Brain microvascular endothelial cell (primary cell): ENCODE measurements at regions not wholly inside any gene's neighbourhood (a gene's known extent, or its start where the extent isn't known, plus 50 kb on each side); places are given as distances from the start of the nearest gene placed in this dataset.

Source experiments
- DNase-seq: peaks from one replicate; pipeline ENCODE4 v3.0.0-alpha.2; 2020
- H3K27ac ChIP-seq: fragments of 250-450 bp; sonication (Bioruptor Pico); 2 replicates; pipeline ENCODE4 v1.5.1; 2020; ENCODE audit warnings: mild to moderate bottlenecking, moderate library complexity
- H3K27me3 ChIP-seq: fragments of 250-450 bp; sonication (Bioruptor Pico); replicated peaks from 2 replicates; pipeline ENCODE4 v1.5.1; 2020; ENCODE audit warnings: mild to moderate bottlenecking
- H3K36me3 ChIP-seq: fragments of 250-450 bp; sonication (Bioruptor Pico); replicated peaks from 2 replicates; pipeline ENCODE4 v1.5.1; 2020; ENCODE audit warnings: mild to moderate bottlenecking
- H3K4me3 ChIP-seq: 2 replicates; pipeline ENCODE4 v1.5.1; 2011; ENCODE audit warnings: low read depth, mild to moderate bottlenecking, control low read depth, low read length, moderate library complexity
- CTCF ChIP-seq: IDR thresholded peaks from 2 replicates; pipeline ENCODE4 v1.5.1; 2011; ENCODE audit warnings: low read depth, mild to moderate bottlenecking, moderate library complexity, low read length, control low read depth, inconsistent platforms; ENCODE audit errors: missing control alignments
- in situ Hi-C: cut with HindIII; loops from 2 replicates; pipeline ENCODE4 v1.10.0; 2017; ENCODE audit warnings: low sequenced_read_pairs, low pct_ligation_motif_present

GRCh38 chr22:47776329-47776728 is 1013.9 kb downstream of the TBC1D22A start:
- Histone ChIP-seq H3K27ac (no peak overlapping the region), H3K36me3 (no peaks in the 10 kb centered on the region), H3K27me3 (no peaks in the 10 kb centered on the region), H3K4me3 (no peak overlapping the region)
- in situ Hi-C loops = no loop called here
- TF ChIP-seq CTCF = no peak
- DNase-seq = no peak

- Histone ChIP-seq H3K27me3 (no peaks in the 10 kb centered on the region), H3K27ac (no peak overlapping the region), H3K36me3 (no peaks in the 10 kb centered on the region), H3K4me3 (no peak overlapping the region)
- TF ChIP-seq CTCF = no peak
- DNase-seq = no peak
- in situ Hi-C loops = no loop called here
Observed at GRCh38 chr22:47775686-47776085, 1013.2 kb downstream of the TBC1D22A start.

DNA sequence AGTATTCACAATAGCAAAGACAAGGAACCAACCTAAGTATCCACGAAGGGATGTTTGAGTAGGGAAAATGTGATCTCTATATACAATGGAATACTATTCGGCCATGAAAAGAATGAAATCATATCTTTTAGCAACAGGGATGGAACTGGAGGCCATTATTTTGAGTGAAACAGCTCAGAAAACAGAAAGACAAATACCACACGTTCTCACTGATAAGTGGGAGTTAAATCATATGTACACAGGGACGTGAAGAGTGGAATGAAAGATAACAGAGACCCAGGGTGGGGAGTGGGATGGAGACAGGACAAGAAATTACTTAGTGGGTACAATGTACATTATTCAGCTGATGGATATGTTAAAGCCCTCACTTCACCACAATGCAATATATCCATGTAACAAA is 1012.7 kb downstream of the TBC1D22A start:
- in situ Hi-C loops = no loop called here
- no peak for DNase-seq

DNA sequence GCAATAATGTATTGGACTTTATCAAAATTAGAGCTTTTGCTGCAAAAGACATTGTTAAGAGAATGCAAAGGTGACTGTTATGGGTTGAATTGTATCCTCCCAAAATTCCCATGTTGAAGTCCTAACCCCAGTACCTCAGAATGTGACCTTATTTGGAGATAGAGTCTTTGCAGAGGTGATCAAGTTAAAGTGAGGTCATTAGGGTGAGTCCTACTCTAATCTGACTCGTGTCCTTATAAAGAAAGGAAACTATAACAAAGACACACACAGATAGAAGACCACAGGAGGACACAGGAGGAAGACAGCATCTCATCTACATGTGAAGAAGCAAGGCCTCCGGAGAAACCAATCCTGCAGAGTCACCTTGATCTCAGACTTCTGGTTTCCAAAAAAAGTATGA is 1011.2 kb downstream of the TBC1D22A start:
- no peak for DNase-seq
- H3K4me3 ChIP-seq = no peak overlapping the region
- H3K27ac ChIP-seq = no peak overlapping the region
- H3K36me3 ChIP-seq = no peaks in the 10 kb centered on the region
- TF ChIP-seq CTCF = no peak
- H3K27me3 ChIP-seq = no peaks in the 10 kb centered on the region
- in situ Hi-C loops = no loop called here

More for the DNA sequence above, 1012.7 kb downstream of the TBC1D22A start:
- no peaks in the 10 kb centered on the region for H3K27me3 ChIP-seq
- H3K36me3 ChIP-seq = no peaks in the 10 kb centered on the region
- no peak for TF ChIP-seq CTCF
- H3K27ac ChIP-seq = no peak overlapping the region
- no peak overlapping the region for H3K4me3 ChIP-seq

DNA sequence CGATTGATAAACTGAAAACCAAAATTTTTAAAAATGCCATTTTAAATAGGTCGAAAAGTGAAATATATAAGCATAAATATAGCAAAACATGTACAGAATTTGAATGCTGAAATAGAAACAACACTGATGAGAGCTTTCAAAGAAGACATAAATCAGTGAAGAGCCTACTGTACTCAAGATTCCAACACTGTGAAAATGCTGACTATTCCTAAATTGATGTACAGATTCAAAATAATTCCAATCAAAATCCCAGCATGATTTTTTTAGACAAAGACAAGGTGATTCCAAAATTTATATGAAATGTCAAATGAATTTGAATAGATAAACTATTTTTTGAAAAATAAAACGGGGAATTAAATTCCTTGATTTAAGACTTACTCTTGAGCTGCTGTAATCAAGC is 1010.4 kb downstream of the TBC1D22A start:
- in situ Hi-C loops = no loop called here
- Histone ChIP-seq H3K4me3 (no peak overlapping the region), H3K27me3 (no peaks in the 10 kb centered on the region), H3K36me3 (no peaks in the 10 kb centered on the region), H3K27ac (no peak overlapping the region)
- DNase-seq = no peak
- TF ChIP-seq CTCF = no peak

GRCh38 chr22:47769652-47770051 is 1007.2 kb downstream of the TBC1D22A start:
- no peak for TF ChIP-seq CTCF
- Histone ChIP-seq H3K27ac (no peak overlapping the region), H3K36me3 (no peaks in the 10 kb centered on the region), H3K4me3 (no peak overlapping the region), H3K27me3 (no peaks in the 10 kb centered on the region)
- no peak for DNase-seq
- in situ Hi-C loops = no loop called here
